Lower lobe of right lung (tissue), 2 donors: ENCODE measurements at regions not wholly inside any gene's neighbourhood (a gene's known extent, or its start where the extent isn't known, plus 50 kb on each side); places are given as distances from the start of the nearest gene placed in this dataset.

Source experiments
- ATAC-seq, 2 donors: fragments of 200-7000 bp; cut with Tn5 transposase; one replicate each; pipeline ENCODE4 v1.9.1; 2020 to 2022; ENCODE audit warnings: mild to moderate bottlenecking in 2 of 2, moderate library complexity in 2 of 2
- DNase-seq: peaks from one replicate; pipeline ENCODE4 v3.0.0-alpha.2; 2020
- H3K27ac ChIP-seq: fragments of 200-600 bp; one replicate; pipeline ENCODE4 v1.8.0; 2022
- H3K27me3 ChIP-seq: fragments of 200-600 bp; one replicate; pipeline ENCODE4 v1.8.0; 2022; ENCODE audit warnings: low read depth
- H3K36me3 ChIP-seq: fragments of 200-600 bp; one replicate; pipeline ENCODE4 v1.8.0; 2022; ENCODE audit warnings: mild to moderate bottlenecking
- H3K4me1 ChIP-seq: fragments of 200-600 bp; one replicate; pipeline ENCODE4 v1.8.0; 2022
- H3K4me3 ChIP-seq: fragments of 200-600 bp; one replicate; pipeline ENCODE4 v1.8.0; 2022; ENCODE audit warnings: mild to moderate bottlenecking
- H3K9me3 ChIP-seq: fragments of 200-600 bp; one replicate; pipeline ENCODE4 v1.8.0; 2022
- CTCF ChIP-seq: fragments of 200-600 bp; IDR thresholded peaks from one replicate; pipeline ENCODE4 v1.8.0; 2022; ENCODE audit warnings: antibody characterized with exemption, mild to moderate bottlenecking
- intact Hi-C: fragments of 100-400 bp; cut with DNase I; formaldehyde crosslinking; loops from one replicate; pipeline ENCODE4 v1.11.0; 2022
- donor health status: DM: no; HTN: yes; CAD: no; lungs with severe emphysema.

- Histone ChIP-seq H3K27me3 (no peaks in the 10 kb centered on the region), H3K4me3 (no peak overlapping the region), H3K9me3 (no peaks in the 10 kb centered on the region), H3K36me3 (no peaks in the 10 kb centered on the region), H3K4me1 (no peaks in the 10 kb centered on the region), H3K27ac (no peak overlapping the region)
- TF ChIP-seq CTCF = no peak
- DNase-seq (no peak), ATAC-seq (no peak)
- intact Hi-C loops = no loop called here
These were observed 190.5 kb upstream of the HEY2 start for GRCh38 chr6:125558907-125559306.

GRCh38 chr6:125562156-125562555, 187.3 kb upstream of the HEY2 start:
- intact Hi-C loops = no loop called here
- no peak for TF ChIP-seq CTCF
- ATAC-seq = no peak

GRCh38 chr6:125564941-125565340, 184.5 kb upstream of the HEY2 start:
- no peak overlapping the region for H3K4me3 ChIP-seq
- ATAC-seq = no peak
- TF ChIP-seq CTCF = no peak
- H3K4me1 ChIP-seq = no peaks in the 10 kb centered on the region
- intact Hi-C loops = no loop called here
- H3K36me3 ChIP-seq = no peaks in the 10 kb centered on the region
- H3K9me3 ChIP-seq = no peaks in the 10 kb centered on the region
- no peak for DNase-seq
- H3K27ac ChIP-seq = no peak overlapping the region
- no peaks in the 10 kb centered on the region for H3K27me3 ChIP-seq

More at GRCh38 chr6:125562156-125562555, 187.3 kb upstream of the HEY2 start:
- Histone ChIP-seq H3K27ac (no peak overlapping the region), H3K4me3 (no peak overlapping the region), H3K4me1 (no peaks in the 10 kb centered on the region), H3K27me3 (no peaks in the 10 kb centered on the region), H3K9me3 (no peaks in the 10 kb centered on the region), H3K36me3 (no peaks in the 10 kb centered on the region)
- no peak for DNase-seq

GRCh38 chr6:125567407-125567806, 182.0 kb upstream of the HEY2 start:
- intact Hi-C loops = no loop called here
- ATAC-seq (peak in 1 of 2 donors; percentile 27), DNase-seq (no peak)
- H3K27me3 ChIP-seq = no peaks in the 10 kb centered on the region
- no peak overlapping the region for H3K27ac ChIP-seq
- no peaks in the 10 kb centered on the region for H3K4me1 ChIP-seq
- H3K4me3 ChIP-seq = no peak overlapping the region
- TF ChIP-seq CTCF = no peak
- H3K9me3 ChIP-seq = no peaks in the 10 kb centered on the region
- H3K36me3 ChIP-seq = no peaks in the 10 kb centered on the region

GRCh38 chr6:125568609-125569008, 180.8 kb upstream of the HEY2 start:
- no peak overlapping the region for H3K4me3 ChIP-seq
- intact Hi-C loops = no loop called here
- ATAC-seq = no peak
- H3K9me3 ChIP-seq = no peaks in the 10 kb centered on the region
- no peaks in the 10 kb centered on the region for H3K4me1 ChIP-seq
- no peak for DNase-seq
- TF ChIP-seq CTCF = no peak
- no peaks in the 10 kb centered on the region for H3K27me3 ChIP-seq
- H3K27ac ChIP-seq = no peak overlapping the region
- no peaks in the 10 kb centered on the region for H3K36me3 ChIP-seq

- Histone ChIP-seq H3K9me3 (no peaks in the 10 kb centered on the region), H3K36me3 (no peaks in the 10 kb centered on the region), H3K27me3 (no peaks in the 10 kb centered on the region), H3K27ac (no peak overlapping the region), H3K4me3 (no peak overlapping the region), H3K4me1 (no peaks in the 10 kb centered on the region)
- ATAC-seq = no peak
- DNase-seq = no peak
- intact Hi-C loops = no loop called here
- no peak for TF ChIP-seq CTCF
These were observed 178.9 kb upstream of the HEY2 start for GRCh38 chr6:125570526-125570925.
